ENCODE measurements at regions not wholly inside any gene's neighbourhood (a gene's known extent, or its start where the extent isn't known, plus 50 kb on each side); places are given as distances from the start of the nearest gene placed in this dataset.

DNA sequence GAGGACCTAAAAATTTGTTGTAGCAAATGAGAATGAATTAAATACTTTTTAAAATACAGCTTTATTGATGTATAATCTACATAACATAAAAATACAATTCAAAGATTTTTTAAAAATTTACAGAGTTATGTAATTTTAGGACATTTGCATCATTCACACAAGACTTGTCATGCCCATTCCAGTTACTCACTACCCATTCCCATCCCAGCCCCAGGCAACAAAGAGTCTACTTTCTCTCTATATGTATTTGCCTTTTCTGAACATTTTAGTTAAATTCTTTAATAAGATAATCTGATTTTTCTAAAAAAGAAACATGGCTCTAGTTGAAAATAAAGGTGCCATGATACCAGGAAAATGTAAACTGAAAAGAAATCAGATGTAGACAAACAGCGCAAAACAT is 354.2 kb downstream of the PMP22 start:
- TF ChIP-seq, protein P1, sequence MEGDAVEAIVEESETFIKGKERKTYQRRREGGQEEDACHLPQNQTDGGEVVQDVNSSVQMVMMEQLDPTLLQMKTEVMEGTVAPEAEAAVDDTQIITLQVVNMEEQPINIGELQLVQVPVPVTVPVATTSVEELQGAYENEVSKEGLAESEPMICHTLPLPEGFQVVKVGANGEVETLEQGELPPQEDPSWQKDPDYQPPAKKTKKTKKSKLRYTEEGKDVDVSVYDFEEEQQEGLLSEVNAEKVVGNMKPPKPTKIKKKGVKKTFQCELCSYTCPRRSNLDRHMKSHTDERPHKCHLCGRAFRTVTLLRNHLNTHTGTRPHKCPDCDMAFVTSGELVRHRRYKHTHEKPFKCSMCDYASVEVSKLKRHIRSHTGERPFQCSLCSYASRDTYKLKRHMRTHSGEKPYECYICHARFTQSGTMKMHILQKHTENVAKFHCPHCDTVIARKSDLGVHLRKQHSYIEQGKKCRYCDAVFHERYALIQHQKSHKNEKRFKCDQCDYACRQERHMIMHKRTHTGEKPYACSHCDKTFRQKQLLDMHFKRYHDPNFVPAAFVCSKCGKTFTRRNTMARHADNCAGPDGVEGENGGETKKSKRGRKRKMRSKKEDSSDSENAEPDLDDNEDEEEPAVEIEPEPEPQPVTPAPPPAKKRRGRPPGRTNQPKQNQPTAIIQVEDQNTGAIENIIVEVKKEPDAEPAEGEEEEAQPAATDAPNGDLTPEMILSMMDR (IDR thresholded peaks at IDR 0.05 in 4 of 5, conservative IDR thresholded peaks at IDR 0.05 in 1 of 5) = no peak
- TF ChIP-seq POLR2A (IDR thresholded peaks at IDR 0.05) = no peak

All from gastrocnemius medialis (tissue), 4 donors.